Esophagus squamous epithelium (tissue), 5 donors: ENCODE measurements at regions not wholly inside any gene's neighbourhood (a gene's known extent, or its start where the extent isn't known, plus 50 kb on each side); places are given as distances from the start of the nearest gene placed in this dataset.

ENCODE experiments used
- DNase-seq: peaks from one replicate; lab custom pipeline; 2025; lab: John Stamatoyannopoulos, UW
- H3K27ac ChIP-seq, 4 donors: fragments of 200-600 bp; sonication (generic); one replicate each; pipeline ENCODE4 v1.5.1; 2016 to 2019; ENCODE audit warnings: mild to moderate bottlenecking in 1 of 4
- H3K27me3 ChIP-seq, 4 donors: fragments of 200-600 bp; sonication (generic); 1 replicate in 3 of 4; 2 replicates in 1 of 4; pipeline versions ENCODE4 v1.5.1 to v1.6.0; 2017 to 2021; ENCODE audit warnings: antibody characterized with exemption in 1 of 4
- H3K36me3 ChIP-seq, 3 donors: fragments of 200-600 bp; sonication (generic); one replicate each; pipeline ENCODE4 v1.5.1; 2016 to 2019
- H3K4me1 ChIP-seq, 3 donors: fragments of 200-600 bp; sonication (generic); one replicate each; pipeline ENCODE4 v1.5.1; 2017 to 2019
- H3K4me3 ChIP-seq, 4 donors: fragments of 200-600 bp; sonication (generic); 1 replicate in 3 of 4; 2 replicates in 1 of 4; pipeline ENCODE4 v1.5.1; 2016 to 2019; ENCODE audit warnings: mild to moderate bottlenecking in 2 of 4, moderate library complexity in 1 of 4
- H3K9me3 ChIP-seq, 3 donors: fragments of 200-600 bp; sonication (generic); one replicate each; pipeline ENCODE4 v1.5.1; 2016 to 2019
- POLR2A ChIP-seq, 4 donors: fragments of 450-650 bp; IDR thresholded peaks; one replicate each; pipeline ENCODE4 v1.6.1; 2017; ENCODE audit warnings: antibody characterized with exemption in 4 of 4, mild to moderate bottlenecking in 4 of 4, moderate library complexity in 3 of 4
- WGBS, 2 donors: methylation state at CpG; one replicate each; pipeline ENCODE4 v1.1.5; 2018; 5-methylcytosine and 5-hydroxymethylcytosine counted together
- intact Hi-C: fragments of 100-400 bp; cut with DNase I; formaldehyde crosslinking; loops from one replicate; pipeline ENCODE4 v1.15.0; 2022
- TF ChIP-seq, protein P1 (sequence below), 6 experiments: fragments of 450-650 bp in 4 of 6; fragments of 200-600 bp in 2 of 6; sonication (generic) in 2 of 6; IDR thresholded peaks; one replicate each; pipeline ENCODE4 v1.5.1; 2016 to 2019; ENCODE audit warnings: antibody characterized with exemption in 6 of 6, mild to moderate bottlenecking in 4 of 6, moderate library complexity in 4 of 6
- donor health status: DM: yes; HTN: yes; CAD: no.

DNA sequence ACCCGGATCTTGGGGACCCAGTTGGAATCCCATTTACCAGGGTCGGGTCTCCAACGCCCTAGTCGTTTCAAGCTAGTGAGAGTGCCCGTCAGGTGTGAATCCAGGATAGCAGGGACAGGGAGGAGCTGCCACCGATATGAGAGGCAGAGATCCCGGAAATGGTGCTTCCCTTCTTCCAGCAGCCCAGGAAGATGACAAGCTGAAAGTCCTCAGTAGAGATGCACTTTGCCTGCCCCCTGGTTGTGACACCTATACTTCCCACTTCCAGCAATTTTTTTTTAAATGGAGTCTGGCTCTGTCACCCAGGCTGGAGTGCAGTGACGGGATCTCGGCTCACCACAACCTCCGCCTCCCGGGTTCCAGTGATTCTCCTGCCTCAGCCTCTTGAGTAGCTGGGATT, 503.0 kb downstream of the NTRK3 start:
- TF ChIP-seq, protein P1, sequence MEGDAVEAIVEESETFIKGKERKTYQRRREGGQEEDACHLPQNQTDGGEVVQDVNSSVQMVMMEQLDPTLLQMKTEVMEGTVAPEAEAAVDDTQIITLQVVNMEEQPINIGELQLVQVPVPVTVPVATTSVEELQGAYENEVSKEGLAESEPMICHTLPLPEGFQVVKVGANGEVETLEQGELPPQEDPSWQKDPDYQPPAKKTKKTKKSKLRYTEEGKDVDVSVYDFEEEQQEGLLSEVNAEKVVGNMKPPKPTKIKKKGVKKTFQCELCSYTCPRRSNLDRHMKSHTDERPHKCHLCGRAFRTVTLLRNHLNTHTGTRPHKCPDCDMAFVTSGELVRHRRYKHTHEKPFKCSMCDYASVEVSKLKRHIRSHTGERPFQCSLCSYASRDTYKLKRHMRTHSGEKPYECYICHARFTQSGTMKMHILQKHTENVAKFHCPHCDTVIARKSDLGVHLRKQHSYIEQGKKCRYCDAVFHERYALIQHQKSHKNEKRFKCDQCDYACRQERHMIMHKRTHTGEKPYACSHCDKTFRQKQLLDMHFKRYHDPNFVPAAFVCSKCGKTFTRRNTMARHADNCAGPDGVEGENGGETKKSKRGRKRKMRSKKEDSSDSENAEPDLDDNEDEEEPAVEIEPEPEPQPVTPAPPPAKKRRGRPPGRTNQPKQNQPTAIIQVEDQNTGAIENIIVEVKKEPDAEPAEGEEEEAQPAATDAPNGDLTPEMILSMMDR (IDR thresholded peaks at IDR 0.05) = no peak
- no peak for TF ChIP-seq POLR2A (IDR thresholded peaks at IDR 0.05)
- no peaks in the 10 kb centered on the region for H3K9me3 ChIP-seq
- no peak overlapping the region for H3K4me3 ChIP-seq
- no peak overlapping the region for H3K27ac ChIP-seq
- H3K36me3 ChIP-seq = no peaks in the 10 kb centered on the region
- H3K4me1 ChIP-seq = no peaks in the 10 kb centered on the region
- 76 to 94% methylated on average over 4 to 11 of the region's 11 CpGs for WGBS, 2 donors
- H3K27me3 ChIP-seq = no peaks in the 10 kb centered on the region
- intact Hi-C loops = no loop called here
- no peak for DNase-seq

DNA sequence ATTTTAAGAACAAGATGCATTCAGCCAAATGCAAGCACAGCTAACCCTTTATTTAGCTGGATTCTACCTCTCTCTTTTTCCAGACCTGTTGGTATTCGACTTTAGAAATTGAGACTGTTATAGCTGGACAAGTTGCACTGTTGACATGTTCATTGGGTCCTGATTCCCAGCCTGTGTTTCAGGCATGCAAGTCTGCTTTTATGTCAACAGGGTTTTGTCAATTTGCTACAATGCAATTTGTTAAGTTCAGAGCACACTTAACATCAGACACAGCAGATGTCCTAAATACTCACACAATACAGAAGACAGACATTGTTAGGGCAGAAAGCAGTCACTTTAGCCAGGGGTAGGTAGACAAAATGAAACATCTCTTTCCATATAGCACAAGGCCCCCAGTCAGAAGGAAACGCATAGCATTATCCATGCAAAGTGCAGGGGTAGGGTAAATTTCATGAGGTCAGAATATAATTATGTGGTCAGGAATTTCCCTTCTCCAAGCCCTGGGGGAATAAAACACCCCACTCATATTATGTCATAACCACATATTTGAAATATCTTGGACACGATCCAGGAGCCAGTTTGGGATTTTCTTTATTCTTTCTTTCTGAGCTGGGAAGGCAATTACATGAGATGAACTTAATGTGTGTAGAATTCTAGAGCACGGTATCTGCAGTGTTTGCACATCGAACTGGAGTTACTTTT, 504.1 kb downstream of the NTRK3 start:
- intact Hi-C loops = no loop called here
- WGBS, 2 donors = 21 to 31% methylated on average over 5 of the region's 5 CpGs
- no peak for TF ChIP-seq POLR2A (IDR thresholded peaks at IDR 0.05)
- TF ChIP-seq, protein P1 (IDR thresholded peaks at IDR 0.05) = no peak
- no peak overlapping the region for H3K27ac ChIP-seq
- no peak overlapping the region for H3K4me3 ChIP-seq
- DNase-seq = no peak
- H3K9me3 ChIP-seq = no peaks in the 10 kb centered on the region
- H3K27me3 ChIP-seq = no peaks in the 10 kb centered on the region
- no peaks in the 10 kb centered on the region for H3K36me3 ChIP-seq
- no peaks in the 10 kb centered on the region for H3K4me1 ChIP-seq

- Histone ChIP-seq H3K4me1 (no peaks in the 10 kb centered on the region), H3K9me3 (no peaks in the 10 kb centered on the region), H3K36me3 (no peaks in the 10 kb centered on the region), H3K27me3 (no peaks in the 10 kb centered on the region), H3K27ac (no peak overlapping the region), H3K4me3 (no peak overlapping the region)
- DNase-seq = no peak
- WGBS, 2 donors = 83 to 86% methylated on average over 8 of the region's 8 CpGs
- TF ChIP-seq, protein P1 (IDR thresholded peaks at IDR 0.05) = no peak
- no peak for TF ChIP-seq POLR2A (IDR thresholded peaks at IDR 0.05)
- intact Hi-C loops = no loop called here
Observed at GRCh38 chr15:87748483-87748882, 508.1 kb downstream of the NTRK3 start.

DNA sequence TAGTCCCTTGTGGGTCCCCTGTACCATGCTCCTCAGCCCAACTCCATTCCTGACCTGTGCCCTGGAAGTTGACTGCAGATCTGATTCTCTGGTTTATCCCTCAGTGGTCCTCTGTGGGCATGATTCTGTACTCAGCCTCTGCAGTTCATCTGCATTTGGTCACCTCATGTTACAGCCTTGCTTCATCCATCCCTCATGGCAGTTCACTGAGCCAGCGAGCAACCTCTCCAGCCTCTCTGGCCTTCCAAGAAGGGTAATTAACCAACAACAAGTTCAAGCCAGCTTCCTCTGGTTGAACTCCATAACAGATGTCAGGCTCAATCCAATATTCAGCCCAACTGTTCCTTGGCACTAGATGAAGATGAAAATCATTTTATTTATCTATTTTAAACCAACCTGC, 509.5 kb downstream of the NTRK3 start:
- Histone ChIP-seq H3K4me1 (no peaks in the 10 kb centered on the region), H3K9me3 (no peaks in the 10 kb centered on the region), H3K36me3 (no peaks in the 10 kb centered on the region), H3K27me3 (no peaks in the 10 kb centered on the region), H3K27ac (no peak overlapping the region), H3K4me3 (no peak overlapping the region)
- intact Hi-C loops = no loop called here
- WGBS, 2 donors = 69 to 73% methylated on average over 1 of the region's 1 CpG
- no peak for TF ChIP-seq POLR2A (IDR thresholded peaks at IDR 0.05)
- TF ChIP-seq, protein P1 (IDR thresholded peaks at IDR 0.05) = no peak
- DNase-seq = no peak

- TF ChIP-seq, protein P1 (IDR thresholded peaks at IDR 0.05) = no peak
- TF ChIP-seq POLR2A (IDR thresholded peaks at IDR 0.05) = no peak
- no peak overlapping the region for H3K27ac ChIP-seq
Observed at GRCh38 chr15:87746333-87746732, 510.2 kb downstream of the NTRK3 start.

More at GRCh38 chr15:87746333-87746732, 510.2 kb downstream of the NTRK3 start:
- Histone ChIP-seq H3K4me3 (no peak overlapping the region), H3K27me3 (no peaks in the 10 kb centered on the region), H3K36me3 (no peaks in the 10 kb centered on the region), H3K9me3 (no peaks in the 10 kb centered on the region), H3K4me1 (no peaks in the 10 kb centered on the region)
- no peak for DNase-seq
- intact Hi-C loops = no loop called here
